Fibroblast of lung (primary cell): ENCODE measurements at regions not wholly inside any gene's neighbourhood (a gene's known extent, or its start where the extent isn't known, plus 50 kb on each side); places are given as distances from the start of the nearest gene placed in this dataset.

Experiments used
- DNase-seq, 2 donors: peaks; one replicate each; pipeline versions ENCODE4 v3.0.0 to v3.0.0-alpha.2; 2010; ENCODE audit warnings: low read depth in 2 of 2
- H2AFZ ChIP-seq: 2 replicates; pipeline ENCODE4 v1.5.1; 2012; ENCODE audit warnings: low read length, control low read depth, inconsistent platforms
- H3K27ac ChIP-seq: 2 replicates; pipeline ENCODE4 v1.5.1; 2011; ENCODE audit warnings: low read length, control low read depth; ENCODE audit not compliant: insufficient read depth
- H3K27me3 ChIP-seq: 2 replicates; pipeline ENCODE4 v1.5.1; 2011; ENCODE audit warnings: mild to moderate bottlenecking, low read length; ENCODE audit not compliant: control insufficient read depth, insufficient read depth
- H3K36me3 ChIP-seq: 2 replicates; pipeline ENCODE4 v1.5.1; 2011; ENCODE audit warnings: low read length; ENCODE audit not compliant: control insufficient read depth, insufficient read depth
- H3K4me1 ChIP-seq: 2 replicates; pipeline ENCODE4 v1.5.1; 2011; ENCODE audit warnings: low read length; ENCODE audit not compliant: control insufficient read depth, insufficient read depth; ENCODE audit errors: extremely low read depth
- H3K4me2 ChIP-seq: 2 replicates; pipeline ENCODE4 v1.5.1; 2011; ENCODE audit warnings: low read length, control low read depth; ENCODE audit not compliant: insufficient read depth; ENCODE audit errors: extremely low read depth
- H3K4me3 ChIP-seq, 4 experiments: fragments of 200-600 bp in 1 of 4; sonication (generic) in 1 of 4; replicated peaks in 1 of 4; 2 replicates each; pipeline ENCODE4 v1.5.1; 2011 to 2016; ENCODE audit warnings: low read length in 4 of 4, low read depth in 3 of 4, mild to moderate bottlenecking in 3 of 4, control low read depth in 2 of 4, inconsistent platforms in 1 of 4, mixed read lengths in 1 of 4; ENCODE audit not compliant: insufficient read depth in 1 of 4; ENCODE audit errors: control extremely low read depth in 1 of 4
- H3K79me2 ChIP-seq: 2 replicates; pipeline ENCODE4 v1.5.1; 2012; ENCODE audit warnings: mild to moderate bottlenecking, low read length, inconsistent platforms; ENCODE audit not compliant: control insufficient read depth, insufficient read depth
- H3K9ac ChIP-seq: 2 replicates; pipeline ENCODE4 v1.5.1; 2011; ENCODE audit warnings: mild to moderate bottlenecking, low read length, control low read depth; ENCODE audit not compliant: insufficient read depth
- H3K9me3 ChIP-seq: 2 replicates; pipeline ENCODE4 v1.5.1; 2012; ENCODE audit warnings: low read depth, low read length; ENCODE audit not compliant: control insufficient read depth, insufficient read depth
- H4K20me1 ChIP-seq: 2 replicates; pipeline ENCODE4 v1.5.1; 2011; ENCODE audit warnings: low read length; ENCODE audit not compliant: control insufficient read depth, insufficient read depth; ENCODE audit errors: extremely low read depth
- EZH2 ChIP-seq: IDR thresholded peaks from 2 replicates; pipeline ENCODE4 v1.5.1; 2012; ENCODE audit warnings: low read length, control low read depth, mild to moderate bottlenecking; ENCODE audit errors: missing control alignments
- TF ChIP-seq, protein P1 (sequence below), 2 donors: IDR thresholded peaks in 1 of 2; conservative IDR thresholded peaks in 1 of 2; 1 replicate in 1 of 2; 2 replicates in 1 of 2; pipeline ENCODE4 v1.5.1; 2011 to 2012; ENCODE audit warnings: low read length in 2 of 2, control low read depth in 1 of 2, inconsistent platforms in 1 of 2, low read depth in 1 of 2, mild to moderate bottlenecking in 1 of 2

GRCh38 chr14:82420871-82421270 is 887.2 kb upstream of the SEL1L start:
- Histone ChIP-seq H3K9me3 (no peaks in the 10 kb centered on the region), H3K27me3 (no peaks in the 10 kb centered on the region), H3K9ac (no peak overlapping the region), H3K36me3 (no peaks in the 10 kb centered on the region), H3K4me1 (no peaks in the 10 kb centered on the region), H3K79me2 (no peaks in the 10 kb centered on the region), H2AFZ (no peak overlapping the region), H3K4me3 (no peak overlapping the region), H3K27ac (no peak overlapping the region), H4K20me1 (no peaks in the 10 kb centered on the region), H3K4me2 (no peak overlapping the region)
- TF ChIP-seq, protein P1, sequence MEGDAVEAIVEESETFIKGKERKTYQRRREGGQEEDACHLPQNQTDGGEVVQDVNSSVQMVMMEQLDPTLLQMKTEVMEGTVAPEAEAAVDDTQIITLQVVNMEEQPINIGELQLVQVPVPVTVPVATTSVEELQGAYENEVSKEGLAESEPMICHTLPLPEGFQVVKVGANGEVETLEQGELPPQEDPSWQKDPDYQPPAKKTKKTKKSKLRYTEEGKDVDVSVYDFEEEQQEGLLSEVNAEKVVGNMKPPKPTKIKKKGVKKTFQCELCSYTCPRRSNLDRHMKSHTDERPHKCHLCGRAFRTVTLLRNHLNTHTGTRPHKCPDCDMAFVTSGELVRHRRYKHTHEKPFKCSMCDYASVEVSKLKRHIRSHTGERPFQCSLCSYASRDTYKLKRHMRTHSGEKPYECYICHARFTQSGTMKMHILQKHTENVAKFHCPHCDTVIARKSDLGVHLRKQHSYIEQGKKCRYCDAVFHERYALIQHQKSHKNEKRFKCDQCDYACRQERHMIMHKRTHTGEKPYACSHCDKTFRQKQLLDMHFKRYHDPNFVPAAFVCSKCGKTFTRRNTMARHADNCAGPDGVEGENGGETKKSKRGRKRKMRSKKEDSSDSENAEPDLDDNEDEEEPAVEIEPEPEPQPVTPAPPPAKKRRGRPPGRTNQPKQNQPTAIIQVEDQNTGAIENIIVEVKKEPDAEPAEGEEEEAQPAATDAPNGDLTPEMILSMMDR (conservative IDR thresholded peaks at IDR 0.05 in 1 of 2, IDR thresholded peaks at IDR 0.05 in 1 of 2; ENCODE audit: low read depth in 1 of 2, low read length in 2 of 2): no peak
- no peak for TF ChIP-seq EZH2
- no peak for DNase-seq

DNA sequence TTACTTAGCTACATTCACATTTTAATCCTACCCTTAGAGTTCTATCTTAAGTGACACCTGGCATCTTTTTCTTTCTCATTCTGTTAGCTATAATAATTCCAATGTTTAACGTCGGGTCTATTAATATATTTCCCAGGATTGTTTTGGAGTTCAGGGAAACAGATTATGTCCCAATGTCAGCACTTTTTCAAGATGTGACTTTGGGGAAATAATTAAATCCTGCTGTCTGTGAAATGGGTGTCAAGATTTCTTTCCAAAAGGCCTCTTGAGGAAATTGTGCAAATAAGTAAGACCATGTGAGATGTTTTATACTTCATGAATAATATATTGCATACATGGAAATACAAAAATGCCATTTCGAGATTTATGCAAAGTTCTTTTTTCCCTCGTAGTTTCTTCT is 887.6 kb upstream of the SEL1L start:
- Histone ChIP-seq H3K27ac (no peak overlapping the region), H2AFZ (no peak overlapping the region), H3K4me3 (no peak overlapping the region), H3K4me1 (no peaks in the 10 kb centered on the region), H3K9ac (no peak overlapping the region), H4K20me1 (no peaks in the 10 kb centered on the region), H3K9me3 (no peaks in the 10 kb centered on the region), H3K36me3 (no peaks in the 10 kb centered on the region), H3K4me2 (no peak overlapping the region), H3K79me2 (no peaks in the 10 kb centered on the region), H3K27me3 (no peaks in the 10 kb centered on the region)
- TF ChIP-seq, protein P1 (conservative IDR thresholded peaks at IDR 0.05 in 1 of 2, IDR thresholded peaks at IDR 0.05 in 1 of 2; ENCODE audit: low read depth in 1 of 2, low read length in 2 of 2): no peak
- no peak for TF ChIP-seq EZH2
- DNase-seq: no peak

DNA sequence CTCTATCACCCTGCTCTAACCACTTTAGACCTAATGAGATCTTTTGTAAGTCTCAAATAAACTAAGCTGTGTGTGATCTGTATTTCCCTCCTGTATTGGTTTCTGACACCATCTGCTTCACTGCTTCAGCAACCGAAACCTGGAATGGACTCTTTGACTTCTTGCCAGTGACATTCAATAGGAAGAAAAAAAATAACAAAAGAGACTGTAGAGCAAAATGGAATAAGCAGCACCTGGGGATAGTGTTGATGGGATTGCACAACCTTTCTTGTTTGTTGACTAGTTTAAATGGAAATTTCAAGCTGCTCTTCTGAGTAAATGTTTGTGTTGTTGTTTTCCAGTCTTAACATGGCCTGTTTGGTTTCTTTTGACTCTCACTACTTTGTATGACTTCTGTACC is 888.6 kb upstream of the SEL1L start:
- Histone ChIP-seq H3K4me2 (no peak overlapping the region), H3K9ac (no peak overlapping the region), H3K9me3 (no peaks in the 10 kb centered on the region), H3K27me3 (no peaks in the 10 kb centered on the region), H3K27ac (no peak overlapping the region), H3K79me2 (no peaks in the 10 kb centered on the region), H4K20me1 (no peaks in the 10 kb centered on the region), H2AFZ (no peak overlapping the region), H3K4me1 (no peaks in the 10 kb centered on the region), H3K36me3 (no peaks in the 10 kb centered on the region), H3K4me3 (no peak overlapping the region)
- TF ChIP-seq, protein P1 (conservative IDR thresholded peaks at IDR 0.05 in 1 of 2, IDR thresholded peaks at IDR 0.05 in 1 of 2; ENCODE audit: low read depth in 1 of 2, low read length in 2 of 2): no peak
- TF ChIP-seq EZH2: no peak
- DNase-seq: no peak
